IMR-90 (cell line): ENCODE measurements at regions not wholly inside any gene's neighbourhood (a gene's known extent, or its start where the extent isn't known, plus 50 kb on each side); places are given as distances from the start of the nearest gene placed in this dataset.

Experiments used
- ATAC-seq: fragments of 200-7000 bp; cut with Tn5 transposase; 2 replicates; pipeline ENCODE4 v1.9.1; 2020; ENCODE audit warnings: low read depth, mild to moderate bottlenecking, moderate library complexity
- BruUV-seq: library from RNA; stranded (reverse); fragments of 400-500 nt; replicated peaks from 2 replicates; lab custom pipeline; 2021; lab: Mats Ljungman, UMichigan
- CTCF ChIA-PET: fragments of 300-600 bp; formaldehyde crosslinking; extraction: SDS; loops from one replicate; lab custom pipeline; 2021; ENCODE audit warnings: antibody characterized with exemption; lab: Yijun Ruan, JAX
- POLR2A ChIA-PET: fragments of 300-600 bp; sonication (Branson Sonifier 250); formaldehyde crosslinking; loops from one replicate; lab custom pipeline; 2022; ENCODE audit warnings: antibody characterized with exemption; ENCODE audit not compliant: unreplicated experiment; lab: Charles Lee
- DNase-seq: peaks from one replicate; pipeline ENCODE4 v3.0.0; 2013
- H2AFZ ChIP-seq: replicated peaks from 2 replicates; pipeline ENCODE3; 2013; ENCODE audit warnings: low read length, mild to moderate bottlenecking; ENCODE audit not compliant: poor library complexity
- H2AK5ac ChIP-seq: 2 replicates; pipeline ENCODE4 v1.6.1; 2013; ENCODE audit warnings: low read depth, low read length, inconsistent platforms
- H2AK9ac ChIP-seq: replicated peaks from 2 replicates; pipeline ENCODE3; 2013; ENCODE audit warnings: mild to moderate bottlenecking, low read depth, low read length, moderate library complexity; ENCODE audit not compliant: poor library complexity
- H2BK120ac ChIP-seq: 2 replicates; pipeline ENCODE4 v1.6.1; 2013; ENCODE audit warnings: low read depth, low read length, inconsistent platforms
- H2BK15ac ChIP-seq: 3 replicates; pipeline ENCODE4 v1.6.1; 2013; ENCODE audit warnings: low read depth, low read length, inconsistent platforms
- H2BK20ac ChIP-seq: 2 replicates; pipeline ENCODE4 v1.6.1; 2013; ENCODE audit warnings: low read depth, mild to moderate bottlenecking, inconsistent platforms, low read length, moderate library complexity
- H2BK5ac ChIP-seq: 2 replicates; pipeline ENCODE4 v1.6.1; 2013; ENCODE audit warnings: mild to moderate bottlenecking, low read depth, low read length, inconsistent platforms; ENCODE audit not compliant: poor library complexity, severe bottlenecking
- H3K14ac ChIP-seq: replicated peaks from 2 replicates; pipeline ENCODE4 v1.6.1; 2013; ENCODE audit warnings: low read depth, low read length, inconsistent platforms
- H3K18ac ChIP-seq: 2 replicates; pipeline ENCODE4 v1.6.1; 2013; ENCODE audit warnings: low read depth, low read length, control low read depth
- H3K23ac ChIP-seq: 2 replicates; pipeline ENCODE4 v1.6.1; 2013; ENCODE audit warnings: low read depth, low read length, inconsistent platforms
- H3K27ac ChIP-seq: 2 replicates; pipeline ENCODE4 v1.5.1; 2013; ENCODE audit warnings: mild to moderate bottlenecking, control low read depth, low read length; ENCODE audit not compliant: insufficient read depth
- H3K27me3 ChIP-seq: 2 replicates; pipeline ENCODE4 v1.6.1; 2013; ENCODE audit warnings: low read length; ENCODE audit not compliant: control insufficient read depth, insufficient read depth
- H3K36me3 ChIP-seq: 2 replicates; pipeline ENCODE4 v1.6.1; 2013; ENCODE audit warnings: low read length, mixed read lengths; ENCODE audit not compliant: control insufficient read depth, insufficient read depth
- H3K4ac ChIP-seq: 2 replicates; pipeline ENCODE4 v1.6.1; 2013; ENCODE audit warnings: low read depth, low read length, inconsistent platforms
- H3K4me1 ChIP-seq: 2 replicates; pipeline ENCODE4 v1.6.1; 2013; ENCODE audit warnings: low read length, mixed read lengths; ENCODE audit not compliant: control insufficient read depth, insufficient read depth
- H3K4me2 ChIP-seq: 2 replicates; pipeline ENCODE4 v1.6.1; 2013; ENCODE audit warnings: low read depth, mild to moderate bottlenecking, control low read depth, low read length, moderate library complexity
- H3K4me3 ChIP-seq: 2 replicates; pipeline ENCODE4 v1.5.1; 2013; ENCODE audit warnings: low read depth, mild to moderate bottlenecking, control low read depth, low read length, moderate library complexity; ENCODE audit not compliant: insufficient read depth
- H3K56ac ChIP-seq: 2 replicates; pipeline ENCODE4 v1.6.1; 2013; ENCODE audit warnings: low read length, inconsistent platforms; ENCODE audit not compliant: insufficient read depth; ENCODE audit errors: extremely low read depth
- H3K79me1 ChIP-seq, 2 experiments: 2 replicates each; pipeline ENCODE4 v1.6.1; 2013; ENCODE audit warnings: low read length in 2 of 2, inconsistent platforms in 1 of 2, low read depth in 1 of 2
- H3K9ac ChIP-seq: 2 replicates; pipeline ENCODE4 v1.6.1; 2013; ENCODE audit warnings: low read depth, low read length, control low read depth
- H3K9me1 ChIP-seq: 2 replicates; pipeline ENCODE4 v1.6.1; 2013; ENCODE audit warnings: low read length, inconsistent platforms; ENCODE audit not compliant: insufficient read depth
- H3K9me3 ChIP-seq: 2 replicates; pipeline ENCODE4 v1.6.1; 2013; ENCODE audit warnings: low read length; ENCODE audit not compliant: control insufficient read depth, insufficient read depth
- H4K20me1 ChIP-seq: 2 replicates; pipeline ENCODE4 v1.6.1; 2013; ENCODE audit warnings: low read length, inconsistent platforms; ENCODE audit not compliant: insufficient read depth
- H4K5ac ChIP-seq: 2 replicates; pipeline ENCODE4 v1.6.1; 2013; ENCODE audit warnings: mild to moderate bottlenecking, low read depth, low read length, control low read depth
- H4K8ac ChIP-seq, 2 experiments: 2 replicates each; pipeline ENCODE4 v1.6.1; 2013; ENCODE audit warnings: low read depth in 2 of 2, low read length in 2 of 2, control low read depth in 1 of 2, inconsistent platforms in 1 of 2
- H4K91ac ChIP-seq: 2 replicates; pipeline ENCODE4 v1.6.1; 2013; ENCODE audit warnings: low read depth, low read length, inconsistent platforms; ENCODE audit not compliant: insufficient read depth
- BHLHE40 ChIP-seq: fragments of 150-350 bp; IDR thresholded peaks from 2 replicates; pipeline ENCODE4 v1.6.1; 2016; ENCODE audit warnings: mild to moderate bottlenecking, low read depth, low read length
- CEBPB ChIP-seq: IDR thresholded peaks from 2 replicates; pipeline ENCODE4 v1.6.1; 2012; ENCODE audit warnings: low read depth, low read length, improper control_type of control experiment
- CTCF ChIP-seq: conservative IDR thresholded peaks from 2 replicates; pipeline ENCODE4 v1.5.1; 2012; ENCODE audit warnings: mild to moderate bottlenecking, low read depth, low read length, improper control_type of control experiment
- ELK1 ChIP-seq: fragments of 150-350 bp; IDR thresholded peaks from 2 replicates; pipeline ENCODE4 v1.6.1; 2016; ENCODE audit warnings: low read depth, mild to moderate bottlenecking, low read length, moderate library complexity, borderline replicate concordance
- FOS ChIP-seq: fragments of 150-350 bp; IDR thresholded peaks from 2 replicates; pipeline ENCODE4 v1.6.1; 2016; ENCODE audit warnings: low read depth, low read length
- MAFK ChIP-seq: IDR thresholded peaks from 2 replicates; pipeline ENCODE4 v1.6.1; 2012; ENCODE audit warnings: low read depth, low read length, improper control_type of control experiment
- MAZ ChIP-seq: IDR thresholded peaks from 2 replicates; pipeline ENCODE4 v1.6.1; 2012; ENCODE audit warnings: low read depth, mild to moderate bottlenecking, low read length, improper control_type of control experiment, moderate library complexity, borderline replicate concordance
- MXI1 ChIP-seq: IDR thresholded peaks from 2 replicates; pipeline ENCODE4 v1.6.1; 2012; ENCODE audit warnings: low read depth, mild to moderate bottlenecking, low read length, moderate library complexity, borderline replicate concordance
- POLR2A ChIP-seq: IDR thresholded peaks from 2 replicates; pipeline ENCODE4 v1.6.1; 2012; ENCODE audit warnings: mild to moderate bottlenecking, low read depth, low read length
- RAD21 ChIP-seq: IDR thresholded peaks from 2 replicates; pipeline ENCODE4 v1.6.1; 2012; ENCODE audit warnings: low read length, improper control_type of control experiment
- SMC3 ChIP-seq: fragments of 150-350 bp; IDR thresholded peaks from 2 replicates; pipeline ENCODE4 v1.6.1; 2016; ENCODE audit warnings: low read depth, mild to moderate bottlenecking, antibody characterized with exemption, low read length, moderate library complexity
- dilution Hi-C: fragments of 300-500 bp; cut with HindIII; formaldehyde crosslinking; loops from one replicate; pipeline ENCODE4 v1.14.3; 2018; ENCODE audit warnings: low sequenced_read_pairs; ENCODE audit not compliant: unreplicated experiment
- in situ Hi-C: fragments of 300-500 bp; cut with MboI; formaldehyde crosslinking; loops from 3 replicates; pipeline ENCODE4 v1.14.3; 2019; ENCODE audit warnings: low sequenced_read_pairs, inconsistent platforms, mixed read lengths
- intact Hi-C: fragments of 100-400 bp; cut with micrococcal nuclease; formaldehyde crosslinking; loops from 2 replicates; pipeline ENCODE4 v1.10.0; 2022

GRCh38 chr2:149662556-149662955, 75.0 kb upstream of the MMADHC start:
- Histone ChIP-seq H3K4ac (no peak overlapping the region), H2BK5ac (no peak overlapping the region), H3K23ac (no peak overlapping the region), H2BK20ac (no peak overlapping the region), H4K8ac (no peak overlapping the region), H3K4me3 (no peak overlapping the region), H2AK9ac (no peak overlapping the region), H3K36me3 (no peaks in the 10 kb centered on the region), H3K9me3 (peaks cover 2% of the 10 kb centered on the region; the same call in 1 of the 2 replicates), H2BK15ac (no peak overlapping the region; the same call in 2 of the 3 replicates), H4K91ac (no peak overlapping the region), H2AFZ (no peak overlapping the region), H3K79me1 (no peaks in the 10 kb centered on the region), H3K4me1 (no peaks in the 10 kb centered on the region; the same call in 1 of the 2 replicates), H4K20me1 (no peaks in the 10 kb centered on the region), H3K9ac (no peak overlapping the region), H3K56ac (no peak overlapping the region), H4K5ac (no peak overlapping the region), H3K9me1 (peaks cover 2% of the 10 kb centered on the region; the same call in 1 of the 2 replicates), H3K14ac (no peak overlapping the region), H2AK5ac (no peak overlapping the region), H3K4me2 (no peak overlapping the region), H3K27ac (no peak overlapping the region), H3K27me3 (no peaks in the 10 kb centered on the region), H3K18ac (no peak overlapping the region; the same call in 1 of the 2 replicates), H2BK120ac (no peak overlapping the region)
- CTCF ChIA-PET = no interaction called here
- dilution Hi-C loops = no loop called here
- in situ Hi-C loops = no loop called here
- no peak for TF ChIP-seq MAZ
- TF ChIP-seq FOS = no peak
- no peak for TF ChIP-seq CTCF
- TF ChIP-seq CEBPB = no peak
- no peak for TF ChIP-seq BHLHE40
- TF ChIP-seq POLR2A = no peak
- TF ChIP-seq ELK1 = no peak
- no peak for TF ChIP-seq MAFK
- no peak for TF ChIP-seq MXI1
- no peak for TF ChIP-seq SMC3
- TF ChIP-seq RAD21 = no peak
- no peak for ATAC-seq
- POLR2A ChIA-PET = no interaction called here
- BruUV-seq = no TSS peak
- intact Hi-C loops = no loop called here
- DNase-seq = no peak
